ENCODE measurements at regions not wholly inside any gene's neighbourhood (a gene's known extent, or its start where the extent isn't known, plus 50 kb on each side); places are given as distances from the start of the nearest gene placed in this dataset.

- TF ChIP-seq CTCF (optimal IDR thresholded peaks at IDR 0.05 in 1 of 3, IDR thresholded peaks at IDR 0.05 in 1 of 3, conservative IDR thresholded peaks at IDR 0.05 in 1 of 3; ENCODE audit: extremely low read depth in 1 of 3, insufficient read depth in 2 of 3, low read length in 3 of 3) (no peak), EZH2 (IDR thresholded peaks at IDR 0.05; ENCODE audit: low read length) (no peak)
Measured at GRCh38 chr9:13387734-13388067, 108.2 kb upstream of the MPDZ start.

Measured in keratinocyte (primary cell).